ENCODE measurements at regions not wholly inside any gene's neighbourhood (a gene's known extent, or its start where the extent isn't known, plus 50 kb on each side); places are given as distances from the start of the nearest gene placed in this dataset.

GRCh38 chr5:74380193-74380592 lies 260.3 kb downstream of the ENC1 start:
- TF ChIP-seq CTCF (IDR thresholded peaks at IDR 0.05) = no peak
- no peaks in the 10 kb centered on the region for H3K27me3 Mint-ChIP-seq (ENCODE audit: insufficient read depth)
- peaks cover 40% of the 10 kb centered on the region for H3K4me1 Mint-ChIP-seq (ENCODE audit: low read depth)
- H3K4me3 Mint-ChIP-seq = no peak overlapping the region
- H3K27ac Mint-ChIP-seq = no peak overlapping the region
- no peaks in the 10 kb centered on the region for H3K36me3 Mint-ChIP-seq (ENCODE audit: low read depth)
- no peak for DNase-seq
- no peaks in the 10 kb centered on the region for H3K9me3 Mint-ChIP-seq

- H3K27ac Mint-ChIP-seq = no peak overlapping the region; the same call in 1 of the 2 replicates
- H3K9me3 Mint-ChIP-seq = no peaks in the 10 kb centered on the region
- no peaks in the 10 kb centered on the region for H3K27me3 Mint-ChIP-seq (ENCODE audit: insufficient read depth)
- H3K36me3 Mint-ChIP-seq (ENCODE audit: low read depth) = no peaks in the 10 kb centered on the region
- peaks cover 24% of the 10 kb centered on the region for H3K4me1 Mint-ChIP-seq (ENCODE audit: low read depth)
- H3K4me3 Mint-ChIP-seq = no peak overlapping the region
- peak; percentile 39 for DNase-seq
- TF ChIP-seq CTCF (IDR thresholded peaks at IDR 0.05) = no peak
These were observed 262.1 kb downstream of the ENC1 start for GRCh38 chr5:74378464-74378863.

- Mint-ChIP-seq H3K9me3 (no peaks in the 10 kb centered on the region), H3K4me3 (no peak overlapping the region), H3K27ac (no peak overlapping the region), H3K4me1 (ENCODE audit: low read depth) (peaks cover 10% of the 10 kb centered on the region; the same call in 1 of the 2 replicates), H3K36me3 (ENCODE audit: low read depth) (no peaks in the 10 kb centered on the region), H3K27me3 (ENCODE audit: insufficient read depth) (peaks cover 4% of the 10 kb centered on the region; the same call in 1 of the 2 replicates)
- TF ChIP-seq CTCF (IDR thresholded peaks at IDR 0.05) = no peak
- no peak for DNase-seq
These were observed 264.3 kb downstream of the ENC1 start for GRCh38 chr5:74376187-74376586.

- H3K27me3 Mint-ChIP-seq (ENCODE audit: insufficient read depth) = peaks cover 6% of the 10 kb centered on the region; the same call in 1 of the 2 replicates
- H3K27ac Mint-ChIP-seq = no peak overlapping the region
- peaks cover 10% of the 10 kb centered on the region; the same call in 1 of the 2 replicates for H3K4me1 Mint-ChIP-seq (ENCODE audit: low read depth)
- no peak for DNase-seq
- no peaks in the 10 kb centered on the region for H3K36me3 Mint-ChIP-seq (ENCODE audit: low read depth)
- no peaks in the 10 kb centered on the region for H3K9me3 Mint-ChIP-seq
- H3K4me3 Mint-ChIP-seq = no peak overlapping the region
- TF ChIP-seq CTCF (IDR thresholded peaks at IDR 0.05) = no peak
These were observed 265.3 kb downstream of the ENC1 start for GRCh38 chr5:74375271-74375670.

GRCh38 chr5:74374656-74375055 lies 265.9 kb downstream of the ENC1 start:
- Mint-ChIP-seq H3K4me3 (no peak overlapping the region), H3K4me1 (ENCODE audit: low read depth) (peaks cover 10% of the 10 kb centered on the region; the same call in 1 of the 2 replicates), H3K9me3 (no peaks in the 10 kb centered on the region), H3K27ac (no peak overlapping the region), H3K27me3 (ENCODE audit: insufficient read depth) (peaks cover 8% of the 10 kb centered on the region; the same call in 1 of the 2 replicates), H3K36me3 (ENCODE audit: low read depth) (no peaks in the 10 kb centered on the region)
- no peak for TF ChIP-seq CTCF (IDR thresholded peaks at IDR 0.05)
- DNase-seq = no peak

- Mint-ChIP-seq H3K27ac (no peak overlapping the region), H3K4me3 (no peak overlapping the region), H3K9me3 (no peaks in the 10 kb centered on the region), H3K36me3 (ENCODE audit: low read depth) (no peaks in the 10 kb centered on the region), H3K4me1 (ENCODE audit: low read depth) (peaks cover 2% of the 10 kb centered on the region), H3K27me3 (ENCODE audit: insufficient read depth) (peaks cover 8% of the 10 kb centered on the region; the same call in 1 of the 2 replicates)
- TF ChIP-seq CTCF (IDR thresholded peaks at IDR 0.05) = no peak
- DNase-seq = no peak
These were observed 267.5 kb downstream of the ENC1 start for GRCh38 chr5:74373076-74373475.
